GM19023 (cell line): ENCODE measurements at regions not wholly inside any gene's neighbourhood (a gene's known extent, or its start where the extent isn't known, plus 50 kb on each side); places are given as distances from the start of the nearest gene placed in this dataset.
"Not testable (repeated sequence)": the region's sequence is repeated elsewhere in the genome, so short reads cannot be mapped to it uniquely, and the experiment has no call there.

ENCODE experiments used
- ATAC-seq: cut with Tn5 transposase; IDR thresholded peaks from one replicate; pipeline ENCODE4 v1.9.1; 2021; ENCODE audit warnings: mild to moderate bottlenecking, moderate library complexity; ENCODE audit not compliant: unreplicated experiment

GRCh38 chr10:89946106-89946505, 244.7 kb downstream of the KIF20B start:
- ATAC-seq = no peak

GRCh38 chr10:89949496-89949895, 248.1 kb downstream of the KIF20B start:
- no peak for ATAC-seq

GRCh38 chr10:89952325-89952724, 250.9 kb downstream of the KIF20B start:
- ATAC-seq = no peak

GRCh38 chr10:89952751-89953150, 251.4 kb downstream of the KIF20B start:
- ATAC-seq = no peak

- ATAC-seq = no peak
These were observed 252.7 kb downstream of the KIF20B start for GRCh38 chr10:89954061-89954460.

- no peak for ATAC-seq
These were observed 253.6 kb downstream of the KIF20B start for GRCh38 chr10:89954787-89955566.

GRCh38 chr10:89959433-89960110, 258.2 kb downstream of the KIF20B start:
- ATAC-seq = no peak

- no peak for ATAC-seq
These were observed 262.2 kb downstream of the KIF20B start for GRCh38 chr10:89963451-89964102.

GRCh38 chr10:89966211-89966610, 264.8 kb downstream of the KIF20B start:
- no peak for ATAC-seq

- ATAC-seq = no peak
These were observed 271.9 kb downstream of the KIF20B start for GRCh38 chr10:89973326-89973725.

GRCh38 chr10:89975071-89975470, 273.7 kb downstream of the KIF20B start:
- no peak for ATAC-seq

- ATAC-seq = no peak
These were observed 274.4 kb downstream of the KIF20B start for GRCh38 chr10:89975771-89976170.

GRCh38 chr10:89978081-89978480, 276.7 kb downstream of the KIF20B start:
- ATAC-seq = no peak

GRCh38 chr10:89979726-89980125, 278.3 kb downstream of the KIF20B start:
- ATAC-seq = no peak

- no peak for ATAC-seq
These were observed 278.8 kb downstream of the KIF20B start for GRCh38 chr10:89980166-89980565.

GRCh38 chr10:89981891-89982290, 280.5 kb downstream of the KIF20B start:
- no peak for ATAC-seq

GRCh38 chr10:89985446-89985845, 284.1 kb downstream of the KIF20B start:
- ATAC-seq = no peak

GRCh38 chr10:89988361-89988760, 287.0 kb downstream of the KIF20B start:
- not testable (repeated sequence) for ATAC-seq

GRCh38 chr10:89992575-89992974, 291.2 kb downstream of the KIF20B start:
- no peak for ATAC-seq

- ATAC-seq = no peak
These were observed 305.8 kb downstream of the KIF20B start for GRCh38 chr10:90007226-90007625.

GRCh38 chr10:90011281-90011680, 309.9 kb downstream of the KIF20B start:
- not testable (repeated sequence) for ATAC-seq

- ATAC-seq = no peak
These were observed 317.4 kb downstream of the KIF20B start for GRCh38 chr10:90018819-90019218.
